ENCODE measurements at regions not wholly inside any gene's neighbourhood (a gene's known extent, or its start where the extent isn't known, plus 50 kb on each side); places are given as distances from the start of the nearest gene placed in this dataset.
"Not testable (repeated sequence)": the region's sequence is repeated elsewhere in the genome, so short reads cannot be mapped to it uniquely, and the experiment has no call there.

DNA sequence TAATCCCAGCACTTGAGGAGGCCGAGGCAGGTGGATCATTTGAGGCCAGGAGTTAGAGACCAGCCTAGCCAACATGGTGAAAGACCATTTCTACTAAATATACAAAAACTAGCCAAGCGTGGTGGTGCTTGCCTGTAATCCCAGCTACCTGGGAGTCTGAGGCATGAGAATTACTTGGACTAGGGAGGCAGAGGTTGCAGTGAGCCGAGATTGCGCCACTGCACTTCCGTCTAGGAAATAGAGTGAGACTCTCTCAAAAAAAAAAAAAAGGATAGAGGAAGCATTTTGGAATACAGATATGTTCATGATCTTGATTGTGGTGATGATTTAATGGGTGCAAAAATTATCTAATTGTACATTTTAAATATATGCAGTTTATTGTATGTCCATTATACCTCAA is 67.8 kb upstream of the GBE1 start:
- not testable (repeated sequence) for DNase-seq (ENCODE audit: low read depth in 4 of 4, low spot score in 3 of 4)

DNA sequence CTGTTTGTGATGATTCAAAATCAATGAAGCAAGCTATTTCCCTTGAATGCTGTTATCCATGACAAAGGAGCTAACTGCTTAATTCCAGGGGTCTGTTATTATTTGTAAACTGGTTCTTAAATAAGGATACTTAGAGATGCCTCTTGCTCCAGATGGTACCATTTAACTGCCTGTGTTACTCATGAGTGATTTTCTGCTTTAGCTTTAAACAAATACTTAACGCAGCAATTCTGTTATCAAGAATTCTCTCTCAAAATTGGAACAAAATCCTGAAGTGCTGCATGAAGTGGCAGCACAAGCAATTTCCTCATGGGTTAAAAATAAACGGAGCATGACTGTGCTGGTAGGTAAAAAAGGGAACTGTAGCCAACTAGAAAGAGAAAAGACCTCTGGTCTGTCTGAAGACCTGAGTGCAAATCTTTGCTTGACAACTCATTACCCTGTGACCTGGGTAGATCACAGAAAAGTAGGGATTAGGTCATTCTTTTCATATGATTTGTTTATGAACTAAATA is 62.5 kb upstream of the GBE1 start:
- DNase-seq (ENCODE audit: low read depth in 4 of 4, low spot score in 3 of 4), result peak in 1 of 4 donors; percentile 22

GRCh38 chr3:81823086-81823485 is 61.6 kb upstream of the GBE1 start:
- DNase-seq (ENCODE audit: low read depth in 4 of 4, low spot score in 3 of 4), result no peak

GRCh38 chr3:81816473-81817250 is 55.2 kb upstream of the GBE1 start:
- peak; percentile 31 to 70 (median 52) for DNase-seq (ENCODE audit: low read depth in 4 of 4, low spot score in 3 of 4)

- not testable (repeated sequence) for DNase-seq (ENCODE audit: low read depth in 4 of 4, low spot score in 3 of 4)
Measured at GRCh38 chr3:81812098-81812497, 50.7 kb upstream of the GBE1 start.
